Ovary (tissue), 3 donors: ENCODE measurements at regions not wholly inside any gene's neighbourhood (a gene's known extent, or its start where the extent isn't known, plus 50 kb on each side); places are given as distances from the start of the nearest gene placed in this dataset.

ENCODE experiments used
- CTCF ChIP-seq, 3 donors: fragments of 450-650 bp in 2 of 3; fragments of 200-600 bp in 1 of 3; IDR thresholded peaks; one replicate each; pipeline versions ENCODE4 v1.5.1 to v1.8.0; 2016 to 2022; ENCODE audit warnings: antibody characterized with exemption in 3 of 3, mild to moderate bottlenecking in 1 of 3
- POLR2A ChIP-seq: fragments of 450-650 bp; IDR thresholded peaks from one replicate; pipeline ENCODE4 v1.6.1; 2017; ENCODE audit warnings: antibody characterized with exemption, mild to moderate bottlenecking, moderate library complexity
- donor health status: DM: no; HTN: no; CAD: no.

GRCh38 chr12:114794049-114794558 is 110.1 kb upstream of the TBX3 start:
- TF ChIP-seq CTCF (IDR thresholded peaks at IDR 0.05) (no peak), POLR2A (no peak)
